ENCODE measurements at regions not wholly inside any gene's neighbourhood (a gene's known extent, or its start where the extent isn't known, plus 50 kb on each side); places are given as distances from the start of the nearest gene placed in this dataset.

DNA sequence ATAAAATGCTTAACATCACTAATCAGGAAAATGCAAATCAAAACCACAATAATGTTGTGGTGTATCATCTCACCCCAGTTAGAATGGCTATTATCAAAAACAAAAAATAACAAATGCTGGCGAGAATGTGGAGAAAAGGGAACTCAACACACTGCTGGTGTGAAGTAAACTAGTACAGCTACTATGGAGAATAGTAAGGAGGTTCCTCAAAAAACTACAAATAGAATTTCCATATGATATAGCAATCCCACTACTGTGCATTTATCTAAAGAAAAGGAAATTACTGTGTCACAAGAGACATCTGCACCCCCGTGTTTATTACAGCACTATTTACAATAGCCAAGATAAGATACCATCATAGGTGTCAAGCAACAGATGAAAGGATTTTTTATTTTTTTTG is 214.5 kb upstream of the RASA1 start:
- H3K4me1 ChIP-seq (ENCODE audit: control insufficient read depth, extremely low read depth, insufficient read depth, low read length) = no peaks in the 10 kb centered on the region
- H3K27ac ChIP-seq (ENCODE audit: insufficient read depth, low read length) = no peak overlapping the region
- no peaks in the 10 kb centered on the region for H3K79me2 ChIP-seq (ENCODE audit: control insufficient read depth, insufficient read depth, low read length)
- DNase-seq (ENCODE audit: low read depth in 2 of 2) = no peak
- no peak overlapping the region for H3K9ac ChIP-seq (ENCODE audit: insufficient read depth, low read length)
- H3K9me3 ChIP-seq (ENCODE audit: control insufficient read depth, insufficient read depth, low read depth, low read length) = no peaks in the 10 kb centered on the region
- TF ChIP-seq, protein P1, sequence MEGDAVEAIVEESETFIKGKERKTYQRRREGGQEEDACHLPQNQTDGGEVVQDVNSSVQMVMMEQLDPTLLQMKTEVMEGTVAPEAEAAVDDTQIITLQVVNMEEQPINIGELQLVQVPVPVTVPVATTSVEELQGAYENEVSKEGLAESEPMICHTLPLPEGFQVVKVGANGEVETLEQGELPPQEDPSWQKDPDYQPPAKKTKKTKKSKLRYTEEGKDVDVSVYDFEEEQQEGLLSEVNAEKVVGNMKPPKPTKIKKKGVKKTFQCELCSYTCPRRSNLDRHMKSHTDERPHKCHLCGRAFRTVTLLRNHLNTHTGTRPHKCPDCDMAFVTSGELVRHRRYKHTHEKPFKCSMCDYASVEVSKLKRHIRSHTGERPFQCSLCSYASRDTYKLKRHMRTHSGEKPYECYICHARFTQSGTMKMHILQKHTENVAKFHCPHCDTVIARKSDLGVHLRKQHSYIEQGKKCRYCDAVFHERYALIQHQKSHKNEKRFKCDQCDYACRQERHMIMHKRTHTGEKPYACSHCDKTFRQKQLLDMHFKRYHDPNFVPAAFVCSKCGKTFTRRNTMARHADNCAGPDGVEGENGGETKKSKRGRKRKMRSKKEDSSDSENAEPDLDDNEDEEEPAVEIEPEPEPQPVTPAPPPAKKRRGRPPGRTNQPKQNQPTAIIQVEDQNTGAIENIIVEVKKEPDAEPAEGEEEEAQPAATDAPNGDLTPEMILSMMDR (conservative IDR thresholded peaks at IDR 0.05 in 1 of 2, IDR thresholded peaks at IDR 0.05 in 1 of 2; ENCODE audit: low read depth in 1 of 2, low read length in 2 of 2) = no peak
- no peak for TF ChIP-seq EZH2 (IDR thresholded peaks at IDR 0.05; ENCODE audit: low read length, missing control alignments)
- H3K4me2 ChIP-seq (ENCODE audit: extremely low read depth, insufficient read depth, low read length) = no peak overlapping the region
- no peak overlapping the region for H3K4me3 ChIP-seq (replicated peaks in 1 of 4; ENCODE audit: control extremely low read depth in 1 of 4, insufficient read depth in 1 of 4, low read depth in 3 of 4, low read length in 4 of 4)
- no peaks in the 10 kb centered on the region for H3K36me3 ChIP-seq (ENCODE audit: control insufficient read depth, insufficient read depth, low read length)
- no peaks in the 10 kb centered on the region for H3K27me3 ChIP-seq (ENCODE audit: control insufficient read depth, insufficient read depth, low read length)
- no peaks in the 10 kb centered on the region for H4K20me1 ChIP-seq (ENCODE audit: control insufficient read depth, extremely low read depth, insufficient read depth, low read length)
- H2AFZ ChIP-seq (ENCODE audit: low read length) = no peak overlapping the region

DNA sequence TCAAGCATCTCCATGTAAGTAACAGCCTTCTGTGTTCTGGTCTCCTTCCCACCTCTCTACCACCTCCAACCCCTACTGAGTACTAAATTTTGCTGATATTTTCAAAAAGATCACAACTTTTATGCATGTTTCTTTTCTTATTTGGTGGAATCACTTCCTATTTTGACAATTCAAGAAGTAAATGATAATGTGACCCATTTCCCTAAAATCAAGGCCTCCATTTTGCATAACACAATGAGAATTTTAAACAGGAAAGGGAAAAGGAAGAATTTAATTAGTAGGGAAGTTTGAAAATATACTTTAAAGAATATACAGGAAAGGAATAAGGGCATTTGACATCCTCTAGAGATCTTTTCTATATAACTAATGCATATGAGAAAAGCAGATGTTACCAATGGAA is 212.9 kb upstream of the RASA1 start:
- Histone ChIP-seq H3K4me2 (ENCODE audit: extremely low read depth, insufficient read depth, low read length) (no peak overlapping the region), H3K4me1 (ENCODE audit: control insufficient read depth, extremely low read depth, insufficient read depth, low read length) (no peaks in the 10 kb centered on the region), H3K27me3 (ENCODE audit: control insufficient read depth, insufficient read depth, low read length) (no peaks in the 10 kb centered on the region), H3K79me2 (ENCODE audit: control insufficient read depth, insufficient read depth, low read length) (no peaks in the 10 kb centered on the region), H3K27ac (ENCODE audit: insufficient read depth, low read length) (no peak overlapping the region), H3K9me3 (ENCODE audit: control insufficient read depth, insufficient read depth, low read depth, low read length) (no peaks in the 10 kb centered on the region), H3K4me3 (replicated peaks in 1 of 4; ENCODE audit: control extremely low read depth in 1 of 4, insufficient read depth in 1 of 4, low read depth in 3 of 4, low read length in 4 of 4) (no peak overlapping the region), H3K9ac (ENCODE audit: insufficient read depth, low read length) (no peak overlapping the region), H2AFZ (ENCODE audit: low read length) (no peak overlapping the region), H4K20me1 (ENCODE audit: control insufficient read depth, extremely low read depth, insufficient read depth, low read length) (no peaks in the 10 kb centered on the region), H3K36me3 (ENCODE audit: control insufficient read depth, insufficient read depth, low read length) (no peaks in the 10 kb centered on the region)
- TF ChIP-seq, protein P1 (conservative IDR thresholded peaks at IDR 0.05 in 1 of 2, IDR thresholded peaks at IDR 0.05 in 1 of 2; ENCODE audit: low read depth in 1 of 2, low read length in 2 of 2) = no peak
- no peak for TF ChIP-seq EZH2 (IDR thresholded peaks at IDR 0.05; ENCODE audit: low read length, missing control alignments)
- no peak for DNase-seq (ENCODE audit: low read depth in 2 of 2)

DNA sequence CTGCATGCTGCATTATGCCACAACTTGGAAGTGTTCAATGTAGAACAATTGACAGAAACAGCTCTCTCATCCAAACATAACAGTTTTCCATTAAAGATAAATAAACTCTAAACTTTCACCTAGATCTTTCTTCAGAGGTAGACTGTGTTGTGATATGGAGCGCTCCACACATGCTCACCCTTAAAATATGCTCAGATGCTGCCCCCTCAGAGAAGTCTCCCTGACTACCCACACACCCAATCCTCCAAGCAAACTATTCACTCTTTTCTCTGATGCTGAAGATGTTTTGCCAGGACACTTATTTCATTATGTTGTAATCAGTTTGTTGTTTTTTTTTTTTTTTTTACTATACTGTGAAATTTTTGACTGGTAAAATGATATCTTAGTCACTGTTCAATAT is 206.6 kb upstream of the RASA1 start:
- Histone ChIP-seq H3K4me3 (replicated peaks in 1 of 4; ENCODE audit: control extremely low read depth in 1 of 4, insufficient read depth in 1 of 4, low read depth in 3 of 4, low read length in 4 of 4) (no peak overlapping the region), H3K9me3 (ENCODE audit: control insufficient read depth, insufficient read depth, low read depth, low read length) (no peaks in the 10 kb centered on the region), H3K27ac (ENCODE audit: insufficient read depth, low read length) (no peak overlapping the region), H3K36me3 (ENCODE audit: control insufficient read depth, insufficient read depth, low read length) (no peaks in the 10 kb centered on the region), H3K4me2 (ENCODE audit: extremely low read depth, insufficient read depth, low read length) (no peak overlapping the region), H4K20me1 (ENCODE audit: control insufficient read depth, extremely low read depth, insufficient read depth, low read length) (no peaks in the 10 kb centered on the region), H3K4me1 (ENCODE audit: control insufficient read depth, extremely low read depth, insufficient read depth, low read length) (no peaks in the 10 kb centered on the region), H3K79me2 (ENCODE audit: control insufficient read depth, insufficient read depth, low read length) (no peaks in the 10 kb centered on the region), H3K9ac (ENCODE audit: insufficient read depth, low read length) (no peak overlapping the region), H3K27me3 (ENCODE audit: control insufficient read depth, insufficient read depth, low read length) (no peaks in the 10 kb centered on the region), H2AFZ (ENCODE audit: low read length) (no peak overlapping the region)
- peak in 1 of 2 donors; percentile 52 for DNase-seq (ENCODE audit: low read depth in 2 of 2)
- TF ChIP-seq, protein P1 (conservative IDR thresholded peaks at IDR 0.05 in 1 of 2, IDR thresholded peaks at IDR 0.05 in 1 of 2; ENCODE audit: low read depth in 1 of 2, low read length in 2 of 2) = no peak
- no peak for TF ChIP-seq EZH2 (IDR thresholded peaks at IDR 0.05; ENCODE audit: low read length, missing control alignments)
